H1 (cell line): ENCODE measurements at regions not wholly inside any gene's neighbourhood (a gene's known extent, or its start where the extent isn't known, plus 50 kb on each side); places are given as distances from the start of the nearest gene placed in this dataset.

ENCODE experiments used
- POLR2A ChIP-seq, 2 experiments: IDR thresholded peaks; 1 replicate in 1 of 2; 2 replicates in 1 of 2; pipeline ENCODE4 v1.6.1; 2011; ENCODE audit warnings: low read depth in 2 of 2, low read length in 2 of 2, mild to moderate bottlenecking in 2 of 2; ENCODE audit errors: control extremely low read depth in 1 of 2
- SP1 ChIP-seq: IDR thresholded peaks from 2 replicates; pipeline ENCODE4 v1.6.1; 2011; ENCODE audit warnings: low read depth, low read length

- TF ChIP-seq POLR2A (IDR thresholded peaks at IDR 0.05; ENCODE audit: control extremely low read depth in 1 of 2, low read depth in 2 of 2, low read length in 2 of 2) (no peak), SP1 (no peak)
- TF ChIP-seq, all 59 proteins: peak for 0
Measured at GRCh38 chr15:69754313-69754712, 301.7 kb downstream of the RPLP1 start (continued).
